HEK293 (cell line): ENCODE measurements at regions not wholly inside any gene's neighbourhood (a gene's known extent, or its start where the extent isn't known, plus 50 kb on each side); places are given as distances from the start of the nearest gene placed in this dataset.

ENCODE experiments used
- CTCF ChIA-PET: fragments of 350-600 bp; formaldehyde crosslinking; extraction: SDS; loops from one replicate; lab custom pipeline; 2021; ENCODE audit warnings: antibody characterized with exemption; lab: Yijun Ruan, JAX
- POLR2A ChIA-PET: fragments of 300-600 bp; formaldehyde crosslinking; extraction: SDS; loops from one replicate; lab custom pipeline; 2020; ENCODE audit warnings: antibody characterized with exemption, inconsistent platforms; lab: Yijun Ruan, JAX
- H3K27ac ChIP-seq: fragments of 200-500 bp; sonication (Bioruptor generic); 2 replicates; pipeline ENCODE4 v1.5.1; 2014; ENCODE audit warnings: low read depth, low read length, control low read depth, inconsistent platforms; ENCODE audit errors: extremely low read depth
- H3K36me3 ChIP-seq, 2 experiments: fragments of 200-500 bp in 1 of 2; sonication (Bioruptor generic) in 1 of 2; 1 replicate in 1 of 2; 2 replicates in 1 of 2; pipeline ENCODE4 v1.5.1; 2014 to 2017; ENCODE audit warnings: inconsistent platforms in 2 of 2, low read length in 2 of 2; ENCODE audit not compliant: control insufficient read depth in 2 of 2, insufficient read depth in 1 of 2
- H3K4me1 ChIP-seq: fragments of 200-500 bp; sonication (Bioruptor generic); 2 replicates; pipeline ENCODE4 v1.5.1; 2014; ENCODE audit warnings: mild to moderate bottlenecking, low read length, inconsistent platforms; ENCODE audit not compliant: control insufficient read depth, insufficient read depth
- H3K4me3 ChIP-seq: 2 replicates; pipeline ENCODE4 v1.5.1; 2011; ENCODE audit warnings: low read depth, mild to moderate bottlenecking, control low read depth, low read length, moderate library complexity
- H3K9me3 ChIP-seq: fragments of 200-500 bp; sonication (Bioruptor generic); 2 replicates; pipeline ENCODE4 v1.5.1; 2014; ENCODE audit warnings: low read depth, low read length, inconsistent platforms; ENCODE audit not compliant: control insufficient read depth, insufficient read depth
- CTCF ChIP-seq: fragments of 450-650 bp; formaldehyde crosslinking; IDR thresholded peaks from 2 replicates; pipeline ENCODE4 v1.5.1; 2016; ENCODE audit warnings: missing biosample characterization, missing genetic modification characterization
- GLI2 ChIP-seq: fragments of 450-650 bp; formaldehyde crosslinking; IDR thresholded peaks from 2 replicates; pipeline ENCODE4; 2017; ENCODE audit warnings: missing biosample characterization, missing genetic modification characterization, low read depth, borderline replicate concordance
- HOXC10 ChIP-seq: sonication (generic); formaldehyde crosslinking; IDR thresholded peaks from 2 replicates; pipeline ENCODE4 v1.8.1; 2023; ENCODE audit warnings: mild to moderate bottlenecking, missing genetic modification reagents
- KLF10 ChIP-seq: fragments of 450-650 bp; IDR thresholded peaks from 2 replicates; pipeline ENCODE4 v1.5.1; 2018; ENCODE audit warnings: missing biosample characterization, mild to moderate bottlenecking, missing genetic modification characterization
- KLF16 ChIP-seq: fragments of 450-650 bp; formaldehyde crosslinking; IDR thresholded peaks from 2 replicates; pipeline ENCODE4 v1.5.1; 2017; ENCODE audit warnings: missing biosample characterization, missing genetic modification characterization
- KLF9 ChIP-seq: fragments of 450-650 bp; formaldehyde crosslinking; IDR thresholded peaks from 2 replicates; pipeline ENCODE4 v1.5.1; 2016; ENCODE audit warnings: missing biosample characterization, missing genetic modification characterization, low read depth
- MEIS1 ChIP-seq: sonication (generic); formaldehyde crosslinking; IDR thresholded peaks from 2 replicates; pipeline ENCODE4 v1.8.1; 2022; ENCODE audit warnings: missing genetic modification reagents, mild to moderate bottlenecking, borderline replicate concordance
- OVOL3 ChIP-seq: fragments of 450-650 bp; formaldehyde crosslinking; IDR thresholded peaks from 2 replicates; pipeline ENCODE4 v1.5.1; 2016; ENCODE audit warnings: missing biosample characterization, missing genetic modification characterization
- ZNF175 ChIP-seq: fragments of 450-650 bp; formaldehyde crosslinking; IDR thresholded peaks from 2 replicates; pipeline ENCODE4 v1.5.1; 2016; ENCODE audit warnings: missing biosample characterization, missing genetic modification characterization
- ZNF211 ChIP-seq: fragments of 450-650 bp; formaldehyde crosslinking; IDR thresholded peaks from 2 replicates; pipeline ENCODE4 v1.5.1; 2016; ENCODE audit warnings: low read depth, missing biosample characterization, missing genetic modification characterization
- ZNF302 ChIP-seq: fragments of 450-650 bp; formaldehyde crosslinking; IDR thresholded peaks from 2 replicates; pipeline ENCODE4 v1.5.1; 2016; ENCODE audit warnings: missing biosample characterization, missing genetic modification characterization, low read depth
- ZNF404 ChIP-seq: fragments of 450-650 bp; formaldehyde crosslinking; IDR thresholded peaks from 2 replicates; pipeline ENCODE4 v1.5.1; 2017; ENCODE audit warnings: missing biosample characterization, missing genetic modification characterization
- ZNF423 ChIP-seq: fragments of 450-650 bp; formaldehyde crosslinking; IDR thresholded peaks from 2 replicates; pipeline ENCODE4 v1.5.1; 2016; ENCODE audit warnings: missing biosample characterization, missing genetic modification characterization
- ZNF426 ChIP-seq: fragments of 450-650 bp; formaldehyde crosslinking; IDR thresholded peaks from 2 replicates; pipeline ENCODE4 v1.5.1; 2017; ENCODE audit warnings: missing biosample characterization, missing genetic modification characterization, mild to moderate bottlenecking, inconsistent platforms, moderate library complexity
- ZNF433 ChIP-seq: fragments of 450-650 bp; formaldehyde crosslinking; IDR thresholded peaks from 2 replicates; pipeline ENCODE4 v1.5.1; 2016; ENCODE audit warnings: missing biosample characterization, missing genetic modification characterization, low read depth
- ZNF544 ChIP-seq: fragments of 450-650 bp; formaldehyde crosslinking; IDR thresholded peaks from 2 replicates; pipeline ENCODE4 v1.5.0; 2017; ENCODE audit warnings: missing biosample characterization, missing genetic modification characterization
- ZNF549 ChIP-seq: fragments of 450-650 bp; IDR thresholded peaks from 2 replicates; pipeline ENCODE4 v1.5.1; 2018; ENCODE audit warnings: missing biosample characterization, missing genetic modification characterization, mild to moderate bottlenecking, inconsistent platforms, moderate library complexity
- ZNF555 ChIP-seq: fragments of 450-650 bp; formaldehyde crosslinking; conservative IDR thresholded peaks from 2 replicates; pipeline ENCODE4 v1.5.1; 2017; ENCODE audit warnings: missing biosample characterization, mild to moderate bottlenecking, missing genetic modification characterization, inconsistent platforms
- ZNF580 ChIP-seq: fragments of 450-650 bp; formaldehyde crosslinking; IDR thresholded peaks from 2 replicates; pipeline ENCODE4 v1.5.1; 2016; ENCODE audit warnings: missing biosample characterization, missing genetic modification characterization
- ZNF624 ChIP-seq: fragments of 450-650 bp; formaldehyde crosslinking; IDR thresholded peaks from 2 replicates; pipeline ENCODE4 v1.5.1; 2017; ENCODE audit warnings: missing biosample characterization, missing genetic modification characterization
- ZNF792 ChIP-seq: fragments of 450-650 bp; formaldehyde crosslinking; IDR thresholded peaks from 2 replicates; pipeline ENCODE4 v1.5.1; 2016; ENCODE audit warnings: missing biosample characterization, missing genetic modification characterization
- ZSCAN30 ChIP-seq: fragments of 450-650 bp; IDR thresholded peaks from 2 replicates; pipeline ENCODE4 v1.5.1; 2018; ENCODE audit warnings: missing biosample characterization, mild to moderate bottlenecking, missing genetic modification characterization, moderate library complexity
- ZXDB ChIP-seq: fragments of 450-650 bp; formaldehyde crosslinking; IDR thresholded peaks from 2 replicates; pipeline ENCODE4 v1.5.1; 2016; ENCODE audit warnings: missing biosample characterization, missing genetic modification characterization
- TF ChIP-seq, protein P1 (sequence below): fragments of 450-650 bp; formaldehyde crosslinking; IDR thresholded peaks from 2 replicates; pipeline ENCODE4 v1.5.1; 2016; ENCODE audit warnings: missing biosample characterization, missing genetic modification characterization
- TF ChIP-seq, protein P2 (sequence below): fragments of 450-650 bp; formaldehyde crosslinking; IDR thresholded peaks from 2 replicates; pipeline ENCODE4 v1.5.1; 2017; ENCODE audit warnings: missing biosample characterization, missing genetic modification characterization
- TF ChIP-seq, protein P3 (sequence below): sonication (generic); formaldehyde crosslinking; IDR thresholded peaks from 2 replicates; pipeline ENCODE4 v1.8.1; 2022; ENCODE audit warnings: mild to moderate bottlenecking, moderate library complexity, missing genetic modification reagents

DNA sequence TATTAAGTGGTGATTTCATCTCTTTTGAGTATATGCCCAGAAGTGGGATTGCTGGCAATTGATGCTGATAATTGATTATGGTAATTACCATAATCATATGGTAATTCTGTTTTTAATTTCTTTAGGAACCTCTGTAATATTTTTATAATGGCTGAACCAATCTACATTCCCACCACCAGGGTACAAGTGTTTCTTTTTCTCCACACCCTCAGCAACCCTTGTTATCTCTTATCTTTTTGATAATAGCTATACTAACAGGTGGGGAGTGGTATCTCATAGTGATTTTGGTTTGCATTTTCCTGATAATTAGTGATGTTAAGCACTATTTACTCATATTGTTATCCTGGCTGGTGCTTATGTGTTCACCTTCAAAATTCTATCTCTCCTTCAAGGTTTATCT, 212.6 kb downstream of the FMR1NB start:
- Histone ChIP-seq H3K9me3 (no peaks in the 10 kb centered on the region; the same call in 1 of the 2 replicates), H3K36me3 (no peaks in the 10 kb centered on the region), H3K4me3 (no peak overlapping the region), H3K27ac (no peak overlapping the region), H3K4me1 (no peaks in the 10 kb centered on the region)
- CTCF ChIA-PET, result interaction anchor here (0.7 kb wide), 1 partner anchor 11 kb away, joined by 4 read pairs; no protein-coding TSS in a partner anchor
- POLR2A ChIA-PET, result no interaction called here
- TF ChIP-seq HOXC10 (CRISPR knock-in tag) (no peak), KLF9 (tag by site-specific recombination) (no peak), KLF10 (tag by site-specific recombination) (no peak), GLI2 (tag by site-specific recombination) (no peak), ZXDB (tag by site-specific recombination) (no peak), ZNF302 (tag by site-specific recombination) (no peak), ZNF426 (tag by site-specific recombination) (no peak), CTCF (tag by site-specific recombination) (no peak), OVOL3 (tag by site-specific recombination) (no peak), ZNF549 (tag by site-specific recombination) (no peak), ZNF404 (tag by site-specific recombination) (no peak), ZNF555 (no peak), ZNF423 (no peak)
- TF ChIP-seq, protein P1, sequence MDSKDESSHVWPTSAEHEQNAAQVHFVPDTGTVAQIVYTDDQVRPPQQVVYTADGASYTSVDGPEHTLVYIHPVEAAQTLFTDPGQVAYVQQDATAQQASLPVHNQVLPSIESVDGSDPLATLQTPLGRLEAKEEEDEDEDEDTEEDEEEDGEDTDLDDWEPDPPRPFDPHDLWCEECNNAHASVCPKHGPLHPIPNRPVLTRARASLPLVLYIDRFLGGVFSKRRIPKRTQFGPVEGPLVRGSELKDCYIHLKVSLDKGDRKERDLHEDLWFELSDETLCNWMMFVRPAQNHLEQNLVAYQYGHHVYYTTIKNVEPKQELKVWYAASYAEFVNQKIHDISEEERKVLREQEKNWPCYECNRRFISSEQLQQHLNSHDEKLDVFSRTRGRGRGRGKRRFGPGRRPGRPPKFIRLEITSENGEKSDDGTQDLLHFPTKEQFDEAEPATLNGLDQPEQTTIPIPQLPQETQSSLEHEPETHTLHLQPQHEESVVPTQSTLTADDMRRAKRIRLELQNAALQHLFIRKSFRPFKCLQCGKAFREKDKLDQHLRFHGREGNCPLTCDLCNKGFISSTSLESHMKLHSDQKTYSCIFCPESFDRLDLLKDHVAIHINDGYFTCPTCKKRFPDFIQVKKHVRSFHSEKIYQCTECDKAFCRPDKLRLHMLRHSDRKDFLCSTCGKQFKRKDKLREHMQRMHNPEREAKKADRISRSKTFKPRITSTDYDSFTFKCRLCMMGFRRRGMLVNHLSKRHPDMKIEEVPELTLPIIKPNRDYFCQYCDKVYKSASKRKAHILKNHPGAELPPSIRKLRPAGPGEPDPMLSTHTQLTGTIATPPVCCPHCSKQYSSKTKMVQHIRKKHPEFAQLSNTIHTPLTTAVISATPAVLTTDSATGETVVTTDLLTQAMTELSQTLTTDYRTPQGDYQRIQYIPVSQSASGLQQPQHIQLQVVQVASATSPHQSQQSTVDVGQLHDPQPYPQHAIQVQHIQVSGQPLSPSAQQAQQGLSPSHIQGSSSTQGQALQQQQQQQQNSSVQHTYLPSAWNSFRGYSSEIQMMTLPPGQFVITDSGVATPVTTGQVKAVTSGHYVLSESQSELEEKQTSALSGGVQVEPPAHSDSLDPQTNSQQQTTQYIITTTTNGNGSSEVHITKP (tag by site-specific recombination), result no peak
- TF ChIP-seq, protein P2, sequence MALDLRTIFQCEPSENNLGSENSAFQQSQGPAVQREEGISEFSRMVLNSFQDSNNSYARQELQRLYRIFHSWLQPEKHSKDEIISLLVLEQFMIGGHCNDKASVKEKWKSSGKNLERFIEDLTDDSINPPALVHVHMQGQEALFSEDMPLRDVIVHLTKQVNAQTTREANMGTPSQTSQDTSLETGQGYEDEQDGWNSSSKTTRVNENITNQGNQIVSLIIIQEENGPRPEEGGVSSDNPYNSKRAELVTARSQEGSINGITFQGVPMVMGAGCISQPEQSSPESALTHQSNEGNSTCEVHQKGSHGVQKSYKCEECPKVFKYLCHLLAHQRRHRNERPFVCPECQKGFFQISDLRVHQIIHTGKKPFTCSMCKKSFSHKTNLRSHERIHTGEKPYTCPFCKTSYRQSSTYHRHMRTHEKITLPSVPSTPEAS (tag by site-specific recombination), result no peak
- TF ChIP-seq, protein P3, sequence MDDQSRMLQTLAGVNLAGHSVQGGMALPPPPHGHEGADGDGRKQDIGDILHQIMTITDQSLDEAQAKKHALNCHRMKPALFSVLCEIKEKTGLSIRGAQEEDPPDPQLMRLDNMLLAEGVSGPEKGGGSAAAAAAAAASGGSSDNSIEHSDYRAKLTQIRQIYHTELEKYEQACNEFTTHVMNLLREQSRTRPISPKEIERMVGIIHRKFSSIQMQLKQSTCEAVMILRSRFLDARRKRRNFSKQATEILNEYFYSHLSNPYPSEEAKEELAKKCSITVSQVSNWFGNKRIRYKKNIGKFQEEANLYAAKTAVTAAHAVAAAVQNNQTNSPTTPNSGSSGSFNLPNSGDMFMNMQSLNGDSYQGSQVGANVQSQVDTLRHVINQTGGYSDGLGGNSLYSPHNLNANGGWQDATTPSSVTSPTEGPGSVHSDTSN, result no peak

DNA sequence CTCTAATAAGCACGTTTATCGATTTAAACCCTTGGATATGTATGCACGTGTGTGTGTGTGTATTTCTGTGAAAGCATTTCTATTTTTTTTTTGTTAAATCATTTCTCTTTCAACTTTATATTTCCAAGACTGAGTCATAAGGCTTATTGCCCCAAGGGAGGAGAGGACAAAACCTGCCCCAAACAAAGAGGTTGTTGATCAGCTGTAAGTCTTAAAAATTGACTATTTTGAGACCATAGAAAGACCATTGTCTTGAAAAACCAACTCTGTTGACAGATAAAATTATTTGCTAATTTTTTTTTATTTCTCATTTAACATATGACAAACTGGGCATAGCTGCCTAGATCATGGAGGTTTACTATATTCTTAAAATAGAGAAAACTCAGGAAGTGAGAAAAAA, 222.4 kb downstream of the FMR1NB start:
- TF ChIP-seq ZSCAN30 (tag by site-specific recombination) (no peak), ZNF792 (tag by site-specific recombination) (no peak), MEIS1 (CRISPR knock-in tag) (no peak), ZNF624 (no peak), ZNF433 (tag by site-specific recombination) (no peak), ZNF544 (no peak), ZNF175 (no peak), ZNF211 (tag by site-specific recombination) (no peak), KLF16 (tag by site-specific recombination) (no peak), ZNF580 (tag by site-specific recombination) (no peak)
- H3K36me3 ChIP-seq, result no peaks in the 10 kb centered on the region
- H3K4me3 ChIP-seq, result no peak overlapping the region
- CTCF ChIA-PET, result no interaction called here
- no peaks in the 10 kb centered on the region for H3K9me3 ChIP-seq
- no peaks in the 10 kb centered on the region for H3K4me1 ChIP-seq
- POLR2A ChIA-PET, result no interaction called here
- no peak overlapping the region for H3K27ac ChIP-seq
